Adrenal gland (tissue), 5 donors: ENCODE measurements at regions not wholly inside any gene's neighbourhood (a gene's known extent, or its start where the extent isn't known, plus 50 kb on each side); places are given as distances from the start of the nearest gene placed in this dataset.

Experiments
- CTCF ChIP-seq, 6 experiments: fragments of 450-650 bp in 4 of 6; fragments of 200-600 bp in 2 of 6; sonication (generic) in 1 of 6; IDR thresholded peaks; 1 replicate in 5 of 6; 2 replicates in 1 of 6; pipeline versions ENCODE4 v1.5.1 to v1.8.0; 2016 to 2021; ENCODE audit warnings: antibody characterized with exemption in 6 of 6, mild to moderate bottlenecking in 2 of 6, moderate library complexity in 1 of 6
- POLR2A ChIP-seq, 2 donors: fragments of 450-650 bp; IDR thresholded peaks; one replicate each; pipeline ENCODE4 v1.6.1; 2017; ENCODE audit warnings: antibody characterized with exemption in 2 of 2, mild to moderate bottlenecking in 2 of 2, moderate library complexity in 1 of 2
- donor health status: DM: no; HTN: no; CAD: no.

- TF ChIP-seq CTCF (IDR thresholded peaks at IDR 0.05) (no peak), POLR2A (IDR thresholded peaks at IDR 0.05) (no peak)
Measured at GRCh38 chr2:106336737-106337136, 131.5 kb downstream of the RGPD3 start.
